ENCODE measurements at regions not wholly inside any gene's neighbourhood (a gene's known extent, or its start where the extent isn't known, plus 50 kb on each side); places are given as distances from the start of the nearest gene placed in this dataset.

DNA sequence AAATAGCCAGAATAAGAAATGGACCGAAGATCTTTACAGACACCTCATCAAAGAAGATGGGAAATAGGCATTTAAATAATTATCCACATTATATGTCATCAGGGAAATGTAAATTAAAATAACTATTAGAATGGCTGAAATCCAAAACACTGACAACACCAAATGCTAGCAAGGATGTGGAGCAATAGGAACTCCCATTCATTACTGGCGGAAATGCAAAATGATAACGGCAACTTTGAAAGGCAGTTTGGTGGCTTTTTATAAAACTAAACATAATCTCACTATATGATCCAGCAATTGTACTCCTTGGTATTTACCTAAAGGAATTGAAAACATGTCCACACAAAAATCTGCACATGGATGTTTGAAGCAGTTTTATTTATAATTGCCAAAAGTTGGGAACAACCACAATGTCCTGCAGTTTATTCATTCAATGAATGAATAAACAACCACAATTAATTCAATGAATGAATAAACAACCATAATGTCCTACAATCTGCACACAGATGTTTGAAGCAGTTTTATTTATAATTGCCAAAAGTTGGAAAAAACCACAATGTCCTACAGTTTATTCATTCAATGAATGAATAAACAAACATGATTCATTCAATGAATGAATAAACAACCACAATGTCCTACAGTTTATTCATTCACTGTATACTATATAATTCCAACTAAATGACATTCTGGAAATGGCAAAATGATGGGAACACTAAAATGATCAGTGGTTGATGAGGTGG lies 117.6 kb upstream of the PCDH18 start:
- no peak for TF ChIP-seq ZNF585B (tag by site-specific recombination; IDR thresholded peaks at IDR 0.05)
- TF ChIP-seq, protein P1, sequence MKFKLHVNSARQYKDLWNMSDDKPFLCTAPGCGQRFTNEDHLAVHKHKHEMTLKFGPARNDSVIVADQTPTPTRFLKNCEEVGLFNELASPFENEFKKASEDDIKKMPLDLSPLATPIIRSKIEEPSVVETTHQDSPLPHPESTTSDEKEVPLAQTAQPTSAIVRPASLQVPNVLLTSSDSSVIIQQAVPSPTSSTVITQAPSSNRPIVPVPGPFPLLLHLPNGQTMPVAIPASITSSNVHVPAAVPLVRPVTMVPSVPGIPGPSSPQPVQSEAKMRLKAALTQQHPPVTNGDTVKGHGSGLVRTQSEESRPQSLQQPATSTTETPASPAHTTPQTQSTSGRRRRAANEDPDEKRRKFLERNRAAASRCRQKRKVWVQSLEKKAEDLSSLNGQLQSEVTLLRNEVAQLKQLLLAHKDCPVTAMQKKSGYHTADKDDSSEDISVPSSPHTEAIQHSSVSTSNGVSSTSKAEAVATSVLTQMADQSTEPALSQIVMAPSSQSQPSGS (tag by site-specific recombination; IDR thresholded peaks at IDR 0.05; ENCODE audit: low read depth): no peak
- TF ChIP-seq ZNF785 (tag by site-specific recombination; IDR thresholded peaks at IDR 0.05): no peak
- TF ChIP-seq, protein P2, sequence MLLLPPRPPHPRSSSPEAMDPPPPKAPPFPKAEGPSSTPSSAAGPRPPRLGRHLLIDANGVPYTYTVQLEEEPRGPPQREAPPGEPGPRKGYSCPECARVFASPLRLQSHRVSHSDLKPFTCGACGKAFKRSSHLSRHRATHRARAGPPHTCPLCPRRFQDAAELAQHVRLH (tag by site-specific recombination; IDR thresholded peaks at IDR 0.05): no peak
- TF ChIP-seq, protein P3, sequence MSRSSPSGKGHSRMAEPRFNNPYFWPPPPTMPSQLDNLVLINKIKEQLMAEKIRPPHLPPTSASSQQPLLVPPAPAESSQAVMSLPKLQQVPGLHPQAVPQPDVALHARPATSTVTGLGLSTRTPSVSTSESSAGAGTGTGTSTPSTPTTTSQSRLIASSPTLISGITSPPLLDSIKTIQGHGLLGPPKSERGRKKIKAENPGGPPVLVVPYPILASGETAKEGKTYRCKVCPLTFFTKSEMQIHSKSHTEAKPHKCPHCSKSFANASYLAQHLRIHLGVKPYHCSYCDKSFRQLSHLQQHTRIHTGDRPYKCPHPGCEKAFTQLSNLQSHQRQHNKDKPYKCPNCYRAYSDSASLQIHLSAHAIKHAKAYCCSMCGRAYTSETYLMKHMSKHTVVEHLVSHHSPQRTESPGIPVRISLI (tag by site-specific recombination; IDR thresholded peaks at IDR 0.05): no peak
- TF ChIP-seq ZNF530 (tag by site-specific recombination; IDR thresholded peaks at IDR 0.05; ENCODE audit: low read depth): no peak

Data from HEK293 (cell line).